NCI-H2107 (cell line): ENCODE measurements at regions not wholly inside any gene's neighbourhood (a gene's known extent, or its start where the extent isn't known, plus 50 kb on each side); places are given as distances from the start of the nearest gene placed in this dataset.

Experiments
- DNase-seq: peaks from one replicate; lab custom pipeline; 2025; lab: John Stamatoyannopoulos, UW

GRCh38 chr4:180923486-180923885 lies 1319.7 kb upstream of the TENM3 start:
- no peak for DNase-seq

GRCh38 chr4:180925805-180926204 lies 1317.4 kb upstream of the TENM3 start:
- DNase-seq = no peak

GRCh38 chr4:180926277-180926676 lies 1316.9 kb upstream of the TENM3 start:
- no peak for DNase-seq

- DNase-seq = no peak
Observed at GRCh38 chr4:180932370-180933001, 1310.7 kb upstream of the TENM3 start.

GRCh38 chr4:180937083-180937482 lies 1306.1 kb upstream of the TENM3 start:
- DNase-seq = no peak

- no peak for DNase-seq
Observed at GRCh38 chr4:180940680-180941079, 1302.5 kb upstream of the TENM3 start.

- no peak for DNase-seq
Observed at GRCh38 chr4:180942367-180942916, 1300.8 kb upstream of the TENM3 start.

GRCh38 chr4:180946188-180946587 lies 1297.0 kb upstream of the TENM3 start:
- no peak for DNase-seq

- DNase-seq = peak; percentile 0
Observed at GRCh38 chr4:180947425-180947824, 1295.8 kb upstream of the TENM3 start.

- DNase-seq = no peak
Observed at GRCh38 chr4:180949424-180950213, 1293.6 kb upstream of the TENM3 start.

GRCh38 chr4:180950377-180950776 lies 1292.8 kb upstream of the TENM3 start:
- DNase-seq = no peak

- DNase-seq = no peak
Observed at GRCh38 chr4:180951312-180951711, 1291.9 kb upstream of the TENM3 start.

- DNase-seq = no peak
Observed at GRCh38 chr4:180953572-180953971, 1289.6 kb upstream of the TENM3 start.

GRCh38 chr4:180960743-180961401 lies 1282.3 kb upstream of the TENM3 start:
- DNase-seq = no peak

GRCh38 chr4:180962268-180962667 lies 1280.9 kb upstream of the TENM3 start:
- no peak for DNase-seq

GRCh38 chr4:180966312-180966711 lies 1276.9 kb upstream of the TENM3 start:
- DNase-seq = no peak

GRCh38 chr4:180967936-180968335 lies 1275.3 kb upstream of the TENM3 start:
- DNase-seq = no peak

- no peak for DNase-seq
Observed at GRCh38 chr4:180973894-180974293, 1269.3 kb upstream of the TENM3 start.

GRCh38 chr4:180990931-180991330 lies 1252.3 kb upstream of the TENM3 start:
- DNase-seq = no peak

- DNase-seq = no peak
Observed at GRCh38 chr4:180993244-180993836, 1249.9 kb upstream of the TENM3 start.

GRCh38 chr4:180994722-180995121 lies 1248.5 kb upstream of the TENM3 start:
- DNase-seq = no peak

GRCh38 chr4:180999217-180999616 lies 1244.0 kb upstream of the TENM3 start:
- no peak for DNase-seq
